UCSD-AML1 (cell line): ENCODE measurements at regions not wholly inside any gene's neighbourhood (a gene's known extent, or its start where the extent isn't known, plus 50 kb on each side); places are given as distances from the start of the nearest gene placed in this dataset.
"Not testable (repeated sequence)": the region's sequence is repeated elsewhere in the genome, so short reads cannot be mapped to it uniquely, and the experiment has no call there.

Experiments
- DNase-seq: peaks from one replicate; lab custom pipeline; 2025; ENCODE audit not compliant: unreplicated experiment; lab: John Stamatoyannopoulos, UW

DNA sequence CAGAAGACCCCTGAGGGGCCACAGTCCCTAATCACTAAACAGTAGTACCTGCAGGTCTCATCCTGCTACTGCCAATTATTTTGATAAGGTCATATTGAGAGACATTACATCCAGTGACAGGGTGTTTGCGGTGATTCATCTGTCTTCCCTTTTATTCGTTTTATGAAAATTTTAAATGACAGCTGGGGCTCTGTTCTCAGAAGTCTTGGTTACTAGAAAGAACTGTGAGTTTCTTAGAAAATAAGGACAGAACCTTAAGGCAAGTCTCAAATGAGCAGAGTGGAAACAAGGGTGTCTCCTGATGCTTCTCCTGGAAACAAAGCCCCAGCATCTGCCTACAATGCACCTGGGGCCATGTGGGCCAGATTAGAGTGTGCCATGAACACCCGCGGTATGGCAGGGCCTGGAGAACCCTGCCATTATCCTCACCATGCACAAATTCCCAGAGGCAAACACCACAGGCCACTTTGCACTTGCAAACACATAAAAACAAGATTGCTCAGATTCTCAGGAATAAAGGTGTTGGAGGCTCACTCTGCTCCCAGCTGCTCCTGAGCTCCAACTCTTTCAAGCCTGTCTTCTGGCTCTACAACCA lies 66.3 kb upstream of the IQSEC1 start:
- no peak for DNase-seq

DNA sequence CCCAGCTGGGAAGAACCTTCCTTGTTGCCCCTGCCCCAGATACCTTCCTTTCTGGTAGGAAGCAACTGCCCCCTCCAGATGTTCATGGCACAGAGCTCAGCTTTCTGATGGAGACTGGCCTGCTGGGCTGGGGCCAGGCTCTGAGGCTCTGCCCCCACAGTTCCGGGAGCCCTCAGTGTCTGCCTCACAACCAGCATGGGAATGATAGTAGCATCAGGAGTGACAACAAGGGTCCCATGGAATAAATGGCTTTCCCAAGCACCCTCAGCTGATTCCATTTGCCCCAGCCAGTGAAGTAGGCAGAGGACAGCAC lies 65.6 kb upstream of the IQSEC1 start:
- DNase-seq: no peak

DNA sequence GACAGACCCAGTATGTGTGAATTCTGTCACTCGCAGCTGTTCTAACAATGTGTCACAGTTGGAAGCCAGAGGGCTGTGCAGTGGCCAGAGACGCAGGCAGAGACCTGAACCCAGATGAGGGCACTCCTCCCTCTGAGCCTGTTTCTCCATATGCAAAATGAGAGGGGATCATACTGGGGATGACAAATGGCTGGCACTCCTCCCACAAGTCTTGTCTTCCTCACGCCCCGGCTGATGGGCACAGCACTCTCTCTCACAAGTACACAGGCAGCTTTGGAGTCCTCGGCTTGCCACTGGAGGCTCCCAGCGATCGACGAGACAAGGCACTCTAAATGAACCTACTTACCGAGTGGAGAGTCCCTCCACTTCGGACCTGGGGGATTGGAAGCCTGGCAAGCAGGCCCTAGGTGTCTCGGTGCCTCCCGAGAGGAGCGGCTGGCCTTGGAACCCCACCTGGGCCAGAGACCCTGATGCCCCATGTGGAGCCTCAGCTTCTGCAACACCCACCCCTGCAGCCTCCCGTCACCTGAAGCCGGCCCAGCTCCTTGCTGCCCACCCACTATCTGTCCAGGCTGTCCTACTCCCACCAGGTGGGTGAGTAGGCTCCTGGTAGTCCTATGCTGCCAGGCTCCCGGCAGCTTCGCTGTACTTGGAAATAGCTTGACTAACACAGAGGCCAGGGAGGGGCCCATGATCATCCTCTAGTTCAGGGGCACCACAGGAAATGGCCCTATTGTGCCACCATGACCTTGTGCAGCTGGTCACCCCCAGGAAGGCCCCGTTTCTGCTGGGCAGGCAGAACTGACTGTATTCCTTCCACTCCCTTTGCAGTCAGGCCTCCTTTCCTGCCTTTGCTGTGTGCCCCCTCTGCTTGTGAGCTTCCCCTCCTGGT lies 65.0 kb upstream of the IQSEC1 start:
- DNase-seq: no peak

DNA sequence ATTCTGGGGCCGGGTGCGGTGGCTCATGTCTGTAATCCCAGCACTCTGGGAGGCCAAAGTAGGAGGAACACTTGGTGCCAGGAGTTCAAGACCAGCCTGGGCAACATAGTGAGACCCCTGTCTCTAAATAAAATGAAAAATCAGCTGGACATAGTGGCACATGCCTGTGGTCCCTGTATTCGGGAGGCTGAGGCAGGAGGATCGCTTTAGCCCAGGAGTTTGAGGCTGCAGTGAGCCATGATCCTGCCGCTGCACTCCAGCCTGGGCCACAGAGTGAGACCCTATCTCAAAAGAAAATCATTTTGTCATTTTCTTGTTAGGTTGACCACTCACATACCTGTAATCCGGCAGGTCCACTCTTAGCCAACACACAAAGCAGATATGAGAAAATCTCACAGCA lies 63.6 kb upstream of the IQSEC1 start:
- DNase-seq: not testable (repeated sequence)

DNA sequence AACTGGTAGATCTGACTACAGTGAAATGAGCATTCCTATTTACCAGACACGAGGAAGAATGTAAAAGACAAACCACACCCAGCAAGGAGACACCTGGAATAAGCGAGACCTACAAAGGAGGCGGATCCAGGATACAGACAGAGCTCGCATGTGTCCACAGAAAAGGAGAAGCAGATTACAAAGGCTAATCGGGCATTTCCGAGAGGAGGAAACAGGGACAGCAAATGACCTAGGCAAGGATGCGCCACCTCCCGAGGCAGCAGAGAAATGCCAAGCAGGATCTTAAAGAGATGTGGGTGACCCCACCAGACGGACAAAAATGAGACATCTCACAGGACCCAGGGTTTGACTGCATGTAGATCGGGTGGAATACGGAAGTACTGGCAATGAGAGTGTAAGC lies 63.2 kb upstream of the IQSEC1 start:
- peak; percentile 33 for DNase-seq

DNA sequence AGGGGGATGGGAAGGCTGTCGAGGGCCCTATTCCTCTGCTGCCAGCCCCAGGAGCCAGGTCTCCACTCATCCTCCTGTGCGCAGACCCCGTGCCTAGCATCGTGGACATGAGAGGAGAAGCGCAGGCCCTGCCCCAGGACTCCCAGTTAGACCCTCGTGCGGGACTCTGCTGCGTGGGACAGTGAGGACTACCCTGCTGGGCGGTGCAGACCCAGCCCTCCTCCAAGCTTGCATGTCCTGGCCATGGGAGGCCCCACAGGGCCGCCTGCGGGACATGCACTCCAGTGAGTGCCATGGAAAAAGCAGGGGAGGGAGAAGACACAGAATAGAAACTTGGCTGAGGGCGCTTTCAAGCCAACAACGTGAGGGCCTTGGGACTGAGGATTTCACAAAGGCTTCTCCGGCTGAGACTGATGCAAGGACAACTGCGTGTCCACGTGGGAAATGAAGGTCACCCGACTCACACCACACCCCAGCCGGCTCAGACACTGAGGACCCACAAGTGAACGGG lies 62.6 kb upstream of the IQSEC1 start:
- no peak for DNase-seq

DNA sequence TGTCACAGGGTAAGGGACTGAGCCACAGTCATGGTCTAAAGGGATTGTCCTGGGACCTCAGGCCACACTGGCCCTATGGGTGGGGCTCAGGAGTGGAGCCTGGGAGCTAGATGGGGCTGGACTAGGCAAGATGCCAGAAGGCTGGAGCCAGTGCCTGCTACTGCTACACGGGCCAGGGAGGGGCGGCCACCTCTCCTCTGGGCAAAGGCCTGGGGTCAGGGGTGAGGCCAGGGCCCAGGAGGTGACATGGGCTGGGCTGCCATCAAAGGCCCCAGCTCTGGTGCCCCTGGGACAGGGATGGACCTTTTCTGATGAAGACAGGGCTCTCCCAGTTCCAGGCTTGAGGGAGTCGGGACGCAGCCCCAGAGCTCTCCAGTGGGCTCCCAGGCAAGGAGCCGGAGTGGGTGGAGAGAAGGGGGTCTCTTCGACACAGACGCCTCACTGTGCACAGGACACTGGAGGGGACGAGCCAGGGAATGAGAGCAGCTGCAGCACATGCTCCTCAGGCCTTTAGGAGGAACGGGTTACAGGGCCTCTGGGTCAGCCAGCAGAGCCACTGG lies 62.1 kb upstream of the IQSEC1 start:
- DNase-seq: no peak

DNA sequence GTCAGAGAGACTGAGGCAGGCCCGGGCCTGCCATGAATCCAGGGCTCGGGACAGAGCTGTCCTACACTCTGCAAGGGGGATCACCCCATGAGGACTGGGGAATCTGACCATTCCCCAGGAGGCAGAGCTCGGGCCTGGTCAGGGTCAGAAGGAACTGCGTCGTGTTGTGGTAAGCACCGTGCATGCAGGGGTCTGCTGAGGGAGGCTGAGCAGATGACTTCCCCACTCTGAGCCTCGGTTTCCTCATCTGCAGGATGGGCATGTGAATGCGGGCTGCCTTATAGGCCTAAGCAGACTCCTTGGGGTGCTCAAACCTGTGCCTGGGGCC lies 61.6 kb upstream of the IQSEC1 start:
- DNase-seq: no peak

DNA sequence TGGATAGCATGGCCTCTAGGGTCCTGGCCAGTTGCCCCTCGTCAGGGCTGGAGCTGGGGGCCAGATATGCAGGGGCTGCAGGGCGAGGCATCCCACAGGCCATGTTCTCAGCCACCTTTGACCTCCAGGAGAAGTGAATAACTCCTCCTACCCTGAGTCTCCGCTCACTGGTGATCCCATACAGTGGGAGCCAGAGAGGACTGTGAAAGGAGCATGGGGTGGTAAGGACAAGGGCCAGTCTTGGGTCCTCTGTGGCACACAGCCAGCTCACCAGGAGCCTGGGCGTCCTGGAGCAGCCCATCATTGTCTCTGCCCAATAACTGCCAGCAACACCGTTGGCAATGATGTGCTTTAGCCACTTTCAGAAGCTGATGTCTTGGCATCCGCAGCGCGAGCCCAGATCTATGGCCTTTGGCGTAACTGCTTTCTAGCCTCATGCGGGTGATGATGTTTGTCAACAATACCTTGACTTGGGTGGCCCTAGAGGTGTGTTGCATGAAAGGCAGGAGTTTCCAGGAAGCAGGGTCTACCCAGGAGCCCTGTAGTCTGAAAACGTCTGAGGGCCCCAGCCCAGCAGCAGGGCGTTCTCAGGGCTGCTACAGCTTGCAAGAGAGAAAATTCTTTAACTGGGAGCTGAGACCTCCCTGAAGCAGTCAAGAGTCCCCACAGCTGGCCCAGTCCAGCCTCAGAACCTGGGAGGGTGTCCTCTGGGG lies 61.1 kb upstream of the IQSEC1 start:
- no peak for DNase-seq

DNA sequence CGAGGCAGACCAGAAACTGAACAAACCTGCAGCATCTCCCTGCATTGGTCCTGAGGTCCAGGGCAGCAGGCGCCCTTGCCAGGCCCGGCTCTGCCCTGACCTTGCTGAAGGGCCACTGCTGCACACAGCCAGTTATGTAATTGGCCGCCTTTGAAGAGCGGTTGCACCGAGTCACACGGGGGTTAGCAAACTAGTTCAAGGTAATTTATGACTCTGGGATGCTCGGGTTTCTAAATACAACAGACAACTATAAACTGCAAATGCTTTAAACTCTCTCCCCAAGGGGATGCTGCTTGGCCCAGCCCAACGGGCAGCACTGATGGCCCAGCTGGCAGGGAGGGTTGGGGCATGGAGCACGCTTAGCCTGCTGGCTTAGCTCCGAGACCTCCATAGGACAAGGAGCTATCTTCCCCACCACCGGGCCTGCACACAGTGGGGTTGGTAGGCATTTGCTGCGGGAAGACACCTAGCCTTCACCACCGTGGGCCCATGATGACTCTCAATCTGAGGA lies 60.3 kb upstream of the IQSEC1 start:
- DNase-seq: no peak

DNA sequence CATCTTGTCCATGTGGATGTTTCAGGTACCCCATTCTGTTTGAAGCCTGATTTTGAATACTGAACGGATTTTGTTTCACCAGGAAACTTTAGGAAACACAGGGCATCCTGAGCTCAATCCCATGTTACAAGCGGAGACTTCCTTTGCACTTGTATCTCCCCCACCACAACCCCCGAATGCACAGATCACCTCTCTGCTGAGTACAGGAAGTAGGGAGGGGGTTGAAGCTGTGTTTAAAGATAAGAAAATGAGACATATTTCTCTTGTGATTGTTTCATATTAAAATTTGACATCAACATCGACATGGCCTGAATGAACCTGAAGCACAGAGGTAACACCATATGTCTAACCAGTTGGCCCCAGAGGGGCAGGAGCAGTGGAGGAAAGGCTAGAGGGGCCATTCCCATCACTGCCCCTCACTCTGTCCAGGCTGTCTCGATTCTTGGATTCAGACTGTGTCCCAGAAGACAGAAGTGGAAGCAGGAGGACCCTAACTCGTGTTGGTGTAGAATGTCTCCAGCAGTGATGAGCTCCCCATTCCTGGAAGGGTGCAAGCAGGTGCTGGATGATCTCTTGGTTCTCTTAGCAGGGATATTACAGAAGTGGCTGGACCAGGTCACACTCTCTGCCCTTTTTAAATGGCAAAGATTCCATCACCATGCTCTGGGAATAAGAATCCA lies 59.6 kb upstream of the IQSEC1 start:
- no peak for DNase-seq

DNA sequence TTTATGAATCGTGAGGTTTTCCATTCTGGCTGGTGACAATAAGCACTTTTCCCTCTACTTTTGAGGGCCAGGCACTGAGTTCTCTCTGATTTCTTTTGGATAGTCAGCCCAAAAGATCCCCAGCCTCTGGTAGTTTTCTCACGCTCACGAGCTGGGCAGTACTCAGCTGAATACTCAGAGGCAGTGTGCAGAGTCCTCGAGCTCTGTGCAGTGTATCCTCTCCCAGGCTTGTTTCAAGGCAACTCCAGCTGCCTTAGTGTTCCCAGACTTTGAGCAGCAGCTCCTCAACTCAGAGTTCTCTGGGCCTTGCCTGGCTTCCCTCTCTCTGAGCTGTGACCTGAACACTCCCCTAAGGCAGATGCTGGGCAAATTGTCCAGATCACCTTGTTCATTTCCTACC lies 59.1 kb upstream of the IQSEC1 start:
- no peak for DNase-seq

DNA sequence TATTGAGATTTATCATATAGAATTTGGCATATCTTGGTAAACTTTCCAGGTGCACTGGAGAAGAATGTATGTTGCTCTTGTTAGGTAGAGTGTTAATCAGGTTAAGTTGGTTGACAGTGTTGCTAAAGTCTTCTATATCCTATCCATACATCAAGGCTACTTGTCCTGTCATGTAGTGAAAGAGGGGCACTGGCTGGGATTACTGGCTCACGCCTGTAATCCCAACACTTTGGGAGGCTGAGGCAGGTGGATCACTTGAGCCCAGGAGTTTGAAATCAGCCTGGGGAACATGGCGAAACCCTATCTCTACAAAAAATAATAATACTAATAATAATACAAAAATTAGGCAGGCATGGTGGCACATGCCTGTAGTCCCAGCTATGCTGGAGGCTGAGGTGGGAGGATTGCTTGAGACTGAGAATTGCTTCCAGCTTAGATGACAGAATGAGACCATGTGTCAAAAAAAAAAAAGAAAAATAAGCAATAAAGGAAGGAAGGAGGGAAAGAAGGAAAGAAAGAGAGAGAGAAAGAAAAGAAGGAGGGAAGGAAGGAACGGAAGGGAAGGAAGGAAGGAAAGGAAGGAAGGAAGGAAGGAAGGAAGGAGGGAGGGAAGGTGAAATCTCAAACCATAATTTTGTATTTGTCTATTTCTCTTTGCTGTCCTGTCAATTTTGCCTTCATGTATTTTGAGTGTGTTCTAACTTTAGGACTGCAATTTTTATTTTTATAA lies 57.4 kb upstream of the IQSEC1 start:
- DNase-seq: no peak

DNA sequence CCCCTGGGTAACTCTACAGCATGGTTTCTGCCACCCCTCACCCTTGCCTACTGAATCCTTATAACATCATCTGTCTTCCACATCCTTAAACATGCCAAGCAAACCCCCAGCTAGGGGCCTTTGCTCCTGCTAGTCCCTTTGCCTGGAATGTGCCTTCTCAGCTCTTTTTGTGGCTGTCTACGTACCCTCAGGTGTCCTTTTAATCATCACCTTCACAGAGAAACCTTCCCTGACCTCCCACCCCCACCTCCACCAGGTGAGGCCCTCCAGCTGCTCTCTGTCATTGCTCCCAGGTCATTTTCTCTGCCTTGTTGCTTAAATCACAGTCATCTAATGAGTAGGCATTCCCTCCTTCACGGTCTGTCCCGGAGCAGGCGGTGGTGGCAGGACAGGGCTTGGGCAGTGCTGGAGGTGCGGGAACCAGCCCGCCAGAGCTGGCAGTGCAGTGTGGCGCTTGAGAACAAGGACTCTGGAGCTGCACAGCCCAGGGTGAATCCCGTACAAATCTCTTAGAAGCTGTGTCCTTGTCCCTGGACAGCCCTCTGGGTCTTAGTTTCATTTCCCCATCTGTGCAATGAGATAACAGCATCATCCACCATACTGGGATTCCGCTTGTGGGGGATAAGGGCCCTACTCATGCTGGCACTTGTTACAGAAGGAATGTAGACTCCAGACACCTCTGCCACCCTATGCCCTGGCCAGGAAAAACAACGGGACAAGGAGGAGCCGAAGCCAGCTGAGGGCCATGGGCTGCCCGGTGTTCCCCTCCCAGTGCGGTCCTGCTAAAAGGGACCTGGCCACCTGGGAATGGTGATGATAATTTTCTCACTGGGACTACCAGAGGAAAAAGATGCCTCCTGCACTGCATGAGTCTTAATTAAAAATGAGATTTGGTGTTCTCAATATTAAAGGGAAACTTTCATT lies 52.1 kb upstream of the IQSEC1 start:
- no peak for DNase-seq

DNA sequence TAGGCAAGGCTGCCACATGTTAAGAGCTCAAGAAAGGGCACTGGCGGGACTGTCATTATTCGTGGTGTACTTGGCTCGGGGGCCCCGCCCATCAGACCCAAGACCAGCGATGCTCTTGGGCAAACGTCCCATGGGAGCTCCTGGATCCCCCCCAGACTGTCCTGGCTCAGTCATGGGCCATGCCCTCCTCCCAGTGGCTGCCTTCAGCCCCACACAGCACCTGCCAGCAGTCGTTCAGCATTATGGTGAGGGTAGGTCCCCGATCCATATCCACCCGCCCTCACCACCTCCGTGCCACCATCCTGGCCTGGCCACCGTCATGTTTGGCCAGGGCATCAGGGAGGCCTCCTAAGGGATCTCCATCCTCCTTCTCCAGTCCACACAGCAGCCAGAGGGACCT lies 51.4 kb upstream of the IQSEC1 start:
- DNase-seq: no peak

DNA sequence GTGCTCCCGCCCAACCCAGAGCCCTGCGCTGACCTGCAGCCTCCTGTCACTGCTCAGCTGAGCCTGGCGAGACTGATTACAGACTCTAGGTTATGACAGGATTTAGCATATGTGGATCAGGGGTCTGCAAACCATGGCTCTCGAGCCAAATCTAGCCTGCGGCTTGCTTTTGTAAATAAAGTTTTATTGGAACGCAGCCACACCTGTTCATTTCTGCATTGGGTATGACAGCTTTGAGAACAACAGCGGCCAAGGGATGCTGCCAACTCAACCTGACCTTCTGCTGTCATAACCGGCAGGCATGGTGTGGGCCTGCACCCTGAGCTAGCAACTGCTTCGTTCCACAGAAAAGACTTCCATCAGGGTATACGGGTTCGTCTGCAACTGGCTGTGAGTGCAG lies 50.5 kb upstream of the IQSEC1 start:
- no peak for DNase-seq

DNA sequence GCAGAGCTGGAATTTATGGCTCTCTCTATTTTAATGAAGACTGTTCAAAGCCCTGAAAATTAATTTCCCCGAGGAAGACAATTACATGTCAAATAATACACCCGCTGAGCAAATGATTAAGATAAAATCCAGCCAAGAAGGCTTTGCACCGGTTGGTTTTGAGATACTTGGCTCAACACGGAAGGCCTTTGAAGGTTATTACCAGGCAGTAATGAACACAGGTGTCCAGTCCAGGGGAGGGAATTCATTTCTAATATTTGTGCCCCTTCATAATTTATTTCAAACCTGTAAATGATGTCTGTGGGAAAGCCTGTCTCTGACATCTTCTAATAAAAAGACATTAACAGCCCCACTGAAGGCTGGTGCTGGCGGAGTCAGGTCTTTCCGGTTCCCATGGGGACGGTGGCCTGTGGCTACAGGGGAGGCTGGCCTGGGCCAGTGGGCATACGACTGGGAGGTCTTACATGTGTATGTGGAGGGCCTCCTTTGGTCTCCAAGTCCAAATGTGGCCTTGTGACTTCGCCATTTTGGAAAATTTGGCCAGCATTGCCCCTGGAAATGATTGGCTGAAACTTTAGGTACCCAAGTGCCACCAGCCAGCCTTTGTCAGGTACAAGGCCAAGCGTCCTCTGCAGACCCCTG lies 49.9 kb upstream of the IQSEC1 start:
- DNase-seq: no peak
